IMR-90 (cell line): ENCODE measurements at regions not wholly inside any gene's neighbourhood (a gene's known extent, or its start where the extent isn't known, plus 50 kb on each side); places are given as distances from the start of the nearest gene placed in this dataset.

Experiments used
- ATAC-seq: fragments of 200-7000 bp; cut with Tn5 transposase; 2 replicates; pipeline ENCODE4 v1.9.1; 2020; ENCODE audit warnings: low read depth, mild to moderate bottlenecking, moderate library complexity
- BruUV-seq: library from RNA; stranded (reverse); fragments of 400-500 nt; replicated peaks from 2 replicates; lab custom pipeline; 2021; lab: Mats Ljungman, UMichigan
- CTCF ChIA-PET: fragments of 300-600 bp; formaldehyde crosslinking; extraction: SDS; loops from one replicate; lab custom pipeline; 2021; ENCODE audit warnings: antibody characterized with exemption; lab: Yijun Ruan, JAX
- POLR2A ChIA-PET: fragments of 300-600 bp; sonication (Branson Sonifier 250); formaldehyde crosslinking; loops from one replicate; lab custom pipeline; 2022; ENCODE audit warnings: antibody characterized with exemption; ENCODE audit not compliant: unreplicated experiment; lab: Charles Lee
- DNase-seq: peaks from one replicate; pipeline ENCODE4 v3.0.0; 2013
- H2AFZ ChIP-seq: replicated peaks from 2 replicates; pipeline ENCODE3; 2013; ENCODE audit warnings: low read length, mild to moderate bottlenecking; ENCODE audit not compliant: poor library complexity
- H2AK5ac ChIP-seq: 2 replicates; pipeline ENCODE4 v1.6.1; 2013; ENCODE audit warnings: low read depth, low read length, inconsistent platforms
- H2AK9ac ChIP-seq: replicated peaks from 2 replicates; pipeline ENCODE3; 2013; ENCODE audit warnings: mild to moderate bottlenecking, low read depth, low read length, moderate library complexity; ENCODE audit not compliant: poor library complexity
- H2BK120ac ChIP-seq: 2 replicates; pipeline ENCODE4 v1.6.1; 2013; ENCODE audit warnings: low read depth, low read length, inconsistent platforms
- H2BK15ac ChIP-seq: 3 replicates; pipeline ENCODE4 v1.6.1; 2013; ENCODE audit warnings: low read depth, low read length, inconsistent platforms
- H2BK20ac ChIP-seq: 2 replicates; pipeline ENCODE4 v1.6.1; 2013; ENCODE audit warnings: low read depth, mild to moderate bottlenecking, inconsistent platforms, low read length, moderate library complexity
- H2BK5ac ChIP-seq: 2 replicates; pipeline ENCODE4 v1.6.1; 2013; ENCODE audit warnings: mild to moderate bottlenecking, low read depth, low read length, inconsistent platforms; ENCODE audit not compliant: poor library complexity, severe bottlenecking
- H3K14ac ChIP-seq: replicated peaks from 2 replicates; pipeline ENCODE4 v1.6.1; 2013; ENCODE audit warnings: low read depth, low read length, inconsistent platforms
- H3K18ac ChIP-seq: 2 replicates; pipeline ENCODE4 v1.6.1; 2013; ENCODE audit warnings: low read depth, low read length, control low read depth
- H3K23ac ChIP-seq: 2 replicates; pipeline ENCODE4 v1.6.1; 2013; ENCODE audit warnings: low read depth, low read length, inconsistent platforms
- H3K27ac ChIP-seq: 2 replicates; pipeline ENCODE4 v1.5.1; 2013; ENCODE audit warnings: mild to moderate bottlenecking, control low read depth, low read length; ENCODE audit not compliant: insufficient read depth
- H3K27me3 ChIP-seq: 2 replicates; pipeline ENCODE4 v1.6.1; 2013; ENCODE audit warnings: low read length; ENCODE audit not compliant: control insufficient read depth, insufficient read depth
- H3K36me3 ChIP-seq: 2 replicates; pipeline ENCODE4 v1.6.1; 2013; ENCODE audit warnings: low read length, mixed read lengths; ENCODE audit not compliant: control insufficient read depth, insufficient read depth
- H3K4ac ChIP-seq: 2 replicates; pipeline ENCODE4 v1.6.1; 2013; ENCODE audit warnings: low read depth, low read length, inconsistent platforms
- H3K4me1 ChIP-seq: 2 replicates; pipeline ENCODE4 v1.6.1; 2013; ENCODE audit warnings: low read length, mixed read lengths; ENCODE audit not compliant: control insufficient read depth, insufficient read depth
- H3K4me2 ChIP-seq: 2 replicates; pipeline ENCODE4 v1.6.1; 2013; ENCODE audit warnings: low read depth, mild to moderate bottlenecking, control low read depth, low read length, moderate library complexity
- H3K4me3 ChIP-seq: 2 replicates; pipeline ENCODE4 v1.5.1; 2013; ENCODE audit warnings: low read depth, mild to moderate bottlenecking, control low read depth, low read length, moderate library complexity; ENCODE audit not compliant: insufficient read depth
- H3K56ac ChIP-seq: 2 replicates; pipeline ENCODE4 v1.6.1; 2013; ENCODE audit warnings: low read length, inconsistent platforms; ENCODE audit not compliant: insufficient read depth; ENCODE audit errors: extremely low read depth
- H3K79me1 ChIP-seq, 2 experiments: 2 replicates each; pipeline ENCODE4 v1.6.1; 2013; ENCODE audit warnings: low read length in 2 of 2, inconsistent platforms in 1 of 2, low read depth in 1 of 2
- H3K9ac ChIP-seq: 2 replicates; pipeline ENCODE4 v1.6.1; 2013; ENCODE audit warnings: low read depth, low read length, control low read depth
- H3K9me1 ChIP-seq: 2 replicates; pipeline ENCODE4 v1.6.1; 2013; ENCODE audit warnings: low read length, inconsistent platforms; ENCODE audit not compliant: insufficient read depth
- H3K9me3 ChIP-seq: 2 replicates; pipeline ENCODE4 v1.6.1; 2013; ENCODE audit warnings: low read length; ENCODE audit not compliant: control insufficient read depth, insufficient read depth
- H4K20me1 ChIP-seq: 2 replicates; pipeline ENCODE4 v1.6.1; 2013; ENCODE audit warnings: low read length, inconsistent platforms; ENCODE audit not compliant: insufficient read depth
- H4K5ac ChIP-seq: 2 replicates; pipeline ENCODE4 v1.6.1; 2013; ENCODE audit warnings: mild to moderate bottlenecking, low read depth, low read length, control low read depth
- H4K8ac ChIP-seq, 2 experiments: 2 replicates each; pipeline ENCODE4 v1.6.1; 2013; ENCODE audit warnings: low read depth in 2 of 2, low read length in 2 of 2, control low read depth in 1 of 2, inconsistent platforms in 1 of 2
- H4K91ac ChIP-seq: 2 replicates; pipeline ENCODE4 v1.6.1; 2013; ENCODE audit warnings: low read depth, low read length, inconsistent platforms; ENCODE audit not compliant: insufficient read depth
- CTCF ChIP-seq: conservative IDR thresholded peaks from 2 replicates; pipeline ENCODE4 v1.5.1; 2012; ENCODE audit warnings: mild to moderate bottlenecking, low read depth, low read length, improper control_type of control experiment
- MAZ ChIP-seq: IDR thresholded peaks from 2 replicates; pipeline ENCODE4 v1.6.1; 2012; ENCODE audit warnings: low read depth, mild to moderate bottlenecking, low read length, improper control_type of control experiment, moderate library complexity, borderline replicate concordance
- WGBS, 2 experiments: methylation state at CpG; one replicate each; pipeline versions ENCODE4 v1.1.5 to v1.1.7; 2013; ENCODE audit warnings: missing lambda C conversion rate in 2 of 2; ENCODE audit not compliant: insufficient read length in 1 of 2; ENCODE audit errors: extremely low coverage in 2 of 2; 5-methylcytosine and 5-hydroxymethylcytosine counted together
- dilution Hi-C: fragments of 300-500 bp; cut with HindIII; formaldehyde crosslinking; loops from one replicate; pipeline ENCODE4 v1.14.3; 2018; ENCODE audit warnings: low sequenced_read_pairs; ENCODE audit not compliant: unreplicated experiment
- in situ Hi-C: fragments of 300-500 bp; cut with MboI; formaldehyde crosslinking; loops from 3 replicates; pipeline ENCODE4 v1.14.3; 2019; ENCODE audit warnings: low sequenced_read_pairs, inconsistent platforms, mixed read lengths
- intact Hi-C: fragments of 100-400 bp; cut with micrococcal nuclease; formaldehyde crosslinking; loops from 2 replicates; pipeline ENCODE4 v1.10.0; 2022

DNA sequence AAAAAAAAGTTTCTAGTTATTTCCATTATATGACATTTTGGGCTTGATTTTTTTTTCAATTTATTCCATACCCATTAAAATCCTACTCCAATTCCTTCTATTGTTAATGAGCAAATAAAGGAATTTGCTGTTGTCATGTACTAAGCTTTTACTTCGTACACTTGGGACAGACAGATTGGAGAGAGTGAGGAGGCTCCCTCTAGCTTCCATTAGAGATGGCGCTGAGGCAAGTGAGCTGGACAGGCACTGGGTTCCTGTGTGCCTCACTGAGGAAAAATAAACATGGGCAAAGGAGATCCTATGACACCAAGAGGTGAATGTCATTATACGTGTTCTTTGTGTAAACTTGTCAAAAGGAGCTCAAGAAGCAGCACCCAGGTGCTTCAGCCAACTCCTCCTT is 441.1 kb upstream of the MDFIC2 start:
- dilution Hi-C loops, result no loop called here
- H3K27me3 ChIP-seq, result no peaks in the 10 kb centered on the region

More for the DNA sequence above, 441.1 kb upstream of the MDFIC2 start:
- Histone ChIP-seq H3K9me1 (no peaks in the 10 kb centered on the region), H3K18ac (no peak overlapping the region), H4K8ac (no peak overlapping the region), H3K4ac (no peak overlapping the region), H2AK5ac (no peak overlapping the region), H3K36me3 (no peaks in the 10 kb centered on the region), H2AFZ (no peak overlapping the region), H2AK9ac (no peak overlapping the region), H3K14ac (no peak overlapping the region), H2BK120ac (no peak overlapping the region), H4K91ac (no peak overlapping the region), H3K56ac (no peak overlapping the region), H4K5ac (no peak overlapping the region), H2BK5ac (no peak overlapping the region), H3K79me1 (no peaks in the 10 kb centered on the region), H3K27ac (no peak overlapping the region), H3K4me2 (no peak overlapping the region), H3K9me3 (no peaks in the 10 kb centered on the region), H3K4me1 (peaks cover 2% of the 10 kb centered on the region; the same call in 1 of the 2 replicates), H2BK20ac (no peak overlapping the region), H3K23ac (no peak overlapping the region), H4K20me1 (no peaks in the 10 kb centered on the region), H2BK15ac (no peak overlapping the region), H3K9ac (no peak overlapping the region), H3K4me3 (no peak overlapping the region)
- no TSS peak for BruUV-seq
- 0 out of 2 replicates have a peak, but pooled peaks have one; percentile 10 for TF ChIP-seq CTCF
- TF ChIP-seq MAZ, result no peak
- intact Hi-C loops, result no loop called here
- WGBS, 2 experiments, result 60% methylated on average over 1 of the region's 3 CpGs; no CpG with 5 or more reads in 1 of the 2 experiments
- no peak for DNase-seq
- CTCF ChIA-PET, result no interaction called here
- ATAC-seq, result no peak; the same call in 1 of the 2 replicates
- POLR2A ChIA-PET, result interaction anchor here (0.5 kb wide), 1 partner anchor 64 kb away, joined by 6 read pairs; no protein-coding TSS in a partner anchor
- in situ Hi-C loops, result no loop called here
